HK-2 (cell line): ENCODE measurements at regions not wholly inside any gene's neighbourhood (a gene's known extent, or its start where the extent isn't known, plus 50 kb on each side); places are given as distances from the start of the nearest gene placed in this dataset.

Source experiments
- DNase-seq: peaks from one replicate; pipeline ENCODE4 v3.0.0-alpha.2; 2018; ENCODE audit not compliant: unreplicated experiment

GRCh38 chr1:82499022-82499421, 698.3 kb downstream of the ADGRL2 start:
- no peak for DNase-seq

DNA sequence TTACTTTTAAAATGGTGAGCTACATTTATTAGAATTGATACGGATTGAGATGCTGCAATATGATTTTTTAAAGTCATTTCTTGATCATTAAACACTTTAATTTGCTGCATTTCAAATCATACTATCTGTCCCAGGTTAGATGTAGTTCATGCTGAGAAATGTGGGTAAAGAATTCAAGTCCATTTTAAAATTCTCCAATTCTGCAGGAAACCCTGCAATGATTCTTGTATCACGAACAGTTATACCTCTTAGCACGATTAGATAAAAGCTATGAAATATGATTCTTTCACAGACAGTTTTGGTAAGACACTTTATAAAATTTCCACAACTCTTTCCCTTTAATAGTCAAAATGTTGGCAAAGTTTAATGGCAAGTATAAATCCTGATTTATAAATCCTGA, 693.4 kb downstream of the ADGRL2 start:
- no peak for DNase-seq

- no peak for DNase-seq
Measured at GRCh38 chr1:82492159-82492558, 691.4 kb downstream of the ADGRL2 start.

GRCh38 chr1:82491301-82492048, 690.7 kb downstream of the ADGRL2 start:
- no peak for DNase-seq

GRCh38 chr1:82487778-82488177, 687.0 kb downstream of the ADGRL2 start:
- no peak for DNase-seq

DNA sequence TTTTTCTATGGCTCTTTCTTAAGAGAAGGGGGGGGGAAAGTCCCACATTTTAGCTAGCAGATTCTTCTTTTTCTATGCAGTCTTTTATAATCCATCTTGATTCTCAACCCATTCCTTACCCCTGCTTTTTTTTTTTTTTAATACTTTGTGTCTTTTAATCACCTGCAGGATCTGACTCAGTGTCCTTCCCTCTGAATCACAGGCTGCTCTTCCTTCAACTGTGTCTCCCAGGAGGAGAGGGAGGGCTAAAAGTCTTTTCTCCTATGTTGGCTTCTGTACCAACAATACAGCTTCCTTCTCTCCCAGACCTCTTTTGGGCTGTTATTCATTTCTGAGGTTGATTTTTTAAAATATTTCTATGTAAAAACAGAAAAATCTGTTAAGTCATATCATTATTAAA, 686.2 kb downstream of the ADGRL2 start:
- DNase-seq: no peak

DNA sequence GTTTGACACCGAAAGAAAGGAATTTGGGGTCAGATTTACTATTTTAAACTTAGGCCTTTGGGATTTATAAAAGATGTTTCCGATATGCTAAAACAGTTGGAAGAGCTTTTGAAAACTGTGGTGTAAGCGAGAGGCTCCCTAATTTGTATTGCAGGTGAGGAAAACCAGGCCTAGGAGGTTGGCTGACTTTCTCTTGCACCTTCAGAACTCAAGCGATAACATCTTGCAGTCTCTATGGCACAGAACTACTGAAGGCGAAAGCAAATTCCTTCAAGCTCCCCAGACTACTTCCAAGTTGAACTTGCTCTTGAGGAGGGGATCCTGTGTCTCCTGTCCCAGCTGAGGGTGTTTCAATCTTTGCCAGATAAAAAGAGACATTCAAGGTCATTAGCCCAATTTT, 685.7 kb downstream of the ADGRL2 start:
- DNase-seq: no peak

- DNase-seq: peak; percentile 6
Measured at GRCh38 chr1:82485591-82486369, 685.0 kb downstream of the ADGRL2 start.

DNA sequence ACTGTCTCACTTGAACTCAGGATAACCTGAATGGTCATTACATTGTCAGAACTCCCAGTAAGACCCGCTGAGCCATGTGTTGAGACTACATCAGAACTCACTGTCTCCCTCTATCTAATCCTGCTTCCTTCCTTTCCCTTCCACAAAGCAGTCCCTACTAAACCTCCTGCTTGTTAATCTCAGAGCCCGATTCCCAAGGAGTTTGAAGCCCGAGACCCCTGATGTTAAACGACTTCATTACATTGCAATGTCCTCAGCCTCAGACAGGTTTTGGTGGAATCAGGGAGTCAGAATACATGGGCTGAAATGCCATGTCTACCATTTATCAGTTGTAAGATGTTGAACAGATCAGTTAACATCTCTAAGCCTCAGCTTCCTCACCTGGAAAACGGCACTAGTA, 682.4 kb downstream of the ADGRL2 start:
- no peak for DNase-seq

DNA sequence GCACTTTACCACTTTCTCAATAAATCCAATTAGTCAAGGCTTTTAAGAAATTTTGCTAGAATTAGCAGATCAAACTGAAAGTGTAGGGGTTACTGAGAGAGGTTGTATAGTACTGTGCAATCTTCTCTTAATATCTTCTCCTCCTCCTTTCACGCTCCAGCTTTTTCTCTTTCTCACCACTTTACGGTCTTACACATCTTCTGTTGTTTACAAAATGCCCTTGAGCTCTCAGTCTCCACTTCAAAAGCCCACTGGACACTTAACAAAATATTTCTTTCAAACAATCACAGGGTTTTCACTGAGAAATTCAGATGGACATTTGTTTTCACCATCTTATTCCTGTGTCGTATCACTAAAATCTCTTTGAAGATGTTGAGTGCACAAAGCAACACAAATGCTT, 678.2 kb downstream of the ADGRL2 start:
- no peak for DNase-seq

- DNase-seq: no peak
Measured at GRCh38 chr1:82472489-82473131, 671.9 kb downstream of the ADGRL2 start.

DNA sequence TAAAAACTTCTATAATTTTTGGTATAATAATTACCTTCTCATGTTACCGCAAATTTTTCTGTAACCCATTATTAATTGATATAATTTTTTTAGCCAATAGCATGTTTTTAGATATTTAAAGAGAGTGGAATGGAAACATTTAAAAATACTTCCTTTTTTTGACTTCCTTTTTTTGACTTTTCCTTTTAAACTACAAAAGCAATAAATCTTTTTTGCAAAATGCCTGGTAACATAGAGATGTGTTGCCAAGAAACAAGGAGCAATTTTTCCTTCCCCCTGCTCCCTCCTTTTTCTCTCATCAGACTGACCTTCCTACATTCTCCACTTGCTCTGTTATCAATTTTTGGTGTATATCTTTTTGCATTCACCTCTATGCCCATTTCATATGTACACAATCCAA, 666.2 kb downstream of the ADGRL2 start:
- DNase-seq: no peak

DNA sequence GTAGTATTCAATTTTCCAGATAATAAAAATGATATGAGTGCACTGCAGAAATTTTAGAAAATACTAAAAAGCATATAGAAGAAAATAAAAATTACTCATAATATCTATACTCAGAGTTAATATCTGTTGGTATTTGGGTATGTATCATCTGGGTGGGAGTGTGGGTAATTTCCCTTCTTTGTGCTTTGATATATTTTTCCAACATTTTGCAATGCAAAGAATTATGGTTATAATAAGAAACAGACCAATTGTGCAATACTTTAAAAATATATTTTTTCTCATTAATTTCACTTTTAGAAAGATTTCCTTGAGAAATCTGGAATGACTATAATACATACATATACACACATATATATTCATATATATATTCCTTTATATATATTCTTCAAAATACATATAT, 665.7 kb downstream of the ADGRL2 start:
- no peak for DNase-seq

- no peak for DNase-seq
Measured at GRCh38 chr1:82465024-82465423, 664.3 kb downstream of the ADGRL2 start.

- DNase-seq: no peak
Measured at GRCh38 chr1:82464362-82465001, 663.7 kb downstream of the ADGRL2 start.

GRCh38 chr1:82463951-82464350, 663.2 kb downstream of the ADGRL2 start:
- DNase-seq: no peak

DNA sequence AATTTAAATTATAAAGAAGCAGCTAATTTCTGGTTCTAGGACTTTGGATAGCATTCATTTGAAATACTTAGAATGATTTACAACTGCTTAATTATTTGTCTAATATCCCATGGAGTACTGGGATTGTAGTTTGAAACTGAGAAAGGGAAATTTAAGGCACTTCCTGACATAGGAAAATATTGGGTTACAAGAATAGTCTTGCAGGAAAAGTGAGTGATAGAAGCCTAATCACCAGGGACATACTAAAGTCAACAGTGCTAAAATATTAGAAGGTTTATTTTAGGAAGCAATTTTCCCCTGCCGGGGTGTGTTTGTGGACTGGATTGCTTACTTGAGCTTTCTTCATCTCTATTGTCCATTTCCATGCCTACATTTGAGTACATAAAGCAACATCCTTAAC, 661.6 kb downstream of the ADGRL2 start:
- no peak for DNase-seq

GRCh38 chr1:82455342-82455741, 654.6 kb downstream of the ADGRL2 start:
- no peak for DNase-seq

- no peak for DNase-seq
Measured at GRCh38 chr1:82454431-82454830, 653.7 kb downstream of the ADGRL2 start.

DNA sequence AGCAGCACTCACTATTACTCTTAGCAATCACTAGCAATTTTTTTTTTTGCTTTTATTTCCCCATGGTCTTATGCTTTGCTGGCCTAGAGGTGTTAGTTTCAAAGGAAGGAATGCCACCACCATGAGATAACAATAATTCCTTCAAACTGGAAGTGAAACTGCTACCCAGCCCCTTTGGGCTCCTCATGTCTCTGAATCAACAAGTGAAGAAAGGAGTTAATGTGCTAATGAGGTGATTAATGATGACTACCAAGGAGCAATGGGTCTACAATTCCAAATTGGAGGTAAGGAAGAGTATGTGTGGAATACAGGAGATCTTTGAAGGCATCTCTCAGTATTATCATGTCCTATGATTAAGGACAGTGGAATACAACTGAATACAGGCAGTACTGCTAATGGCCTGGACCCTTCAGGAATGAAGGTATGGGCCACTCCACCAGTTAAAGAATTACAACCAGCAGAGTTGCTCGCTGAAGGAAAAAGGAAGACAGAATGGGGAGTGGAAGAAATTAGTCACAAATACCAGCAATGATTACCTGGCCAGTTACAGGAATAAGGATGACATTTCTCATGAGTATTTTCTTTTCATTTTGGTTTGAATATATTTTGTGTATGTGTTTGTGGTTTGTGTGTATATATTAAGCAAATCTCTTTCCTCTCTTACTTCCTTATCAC, 652.9 kb downstream of the ADGRL2 start:
- peak; percentile 25 for DNase-seq

DNA sequence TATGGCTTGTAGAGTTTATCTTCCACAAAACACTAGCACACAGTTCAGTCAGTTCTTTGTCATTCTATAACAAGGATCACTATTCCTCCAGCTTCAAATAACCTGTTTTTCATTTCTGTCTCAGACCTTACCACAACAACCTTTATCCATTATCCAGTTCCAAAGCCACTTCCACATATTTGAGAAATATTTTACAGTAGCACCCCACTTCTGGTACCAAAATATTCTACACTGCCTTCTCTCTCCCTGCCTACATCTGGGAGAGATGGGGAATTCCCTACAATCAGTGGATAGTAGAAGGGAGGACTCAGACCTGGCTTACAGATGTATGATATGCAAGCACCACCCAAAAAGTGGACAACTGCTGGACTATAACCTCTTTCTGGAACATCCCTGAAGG, 651.4 kb downstream of the ADGRL2 start:
- DNase-seq: no peak

- DNase-seq: no peak
Measured at GRCh38 chr1:82451191-82451590, 650.5 kb downstream of the ADGRL2 start.
